C4-2B (cell line): ENCODE measurements at regions not wholly inside any gene's neighbourhood (a gene's known extent, or its start where the extent isn't known, plus 50 kb on each side); places are given as distances from the start of the nearest gene placed in this dataset.
"Not testable (repeated sequence)": the region's sequence is repeated elsewhere in the genome, so short reads cannot be mapped to it uniquely, and the experiment has no call there.

ENCODE experiments used
- H3K27ac ChIP-seq: fragments of 450-650 bp; 2 replicates; pipeline ENCODE4 v1.5.1; 2017
- CTCF ChIP-seq: fragments of 450-650 bp; conservative IDR thresholded peaks from 2 replicates; pipeline ENCODE4 v1.5.1; 2017; ENCODE audit warnings: mild to moderate bottlenecking
- ZFX ChIP-seq: fragments of 450-650 bp; IDR thresholded peaks from 2 replicates; pipeline ENCODE4 v1.6.1; 2017

- no peak for TF ChIP-seq ZFX
- TF ChIP-seq CTCF: no peak
- no peak overlapping the region for H3K27ac ChIP-seq
These were observed 476.0 kb downstream of the MFSD1 start for GRCh38 chr3:159277814-159278213.

- TF ChIP-seq ZFX: no peak
- TF ChIP-seq CTCF: no peak
These were observed 478.7 kb downstream of the MFSD1 start for GRCh38 chr3:159280386-159281191.

GRCh38 chr3:159293493-159293892 lies 491.6 kb downstream of the MFSD1 start:
- TF ChIP-seq ZFX (no peak), CTCF (no peak)
- H3K27ac ChIP-seq: no peak overlapping the region

More at GRCh38 chr3:159280386-159281191, 478.7 kb downstream of the MFSD1 start:
- H3K27ac ChIP-seq: no peak overlapping the region

- H3K27ac ChIP-seq: no peak overlapping the region
- no peak for TF ChIP-seq ZFX
- no peak for TF ChIP-seq CTCF
These were observed 500.1 kb downstream of the MFSD1 start for GRCh38 chr3:159301961-159302360.

GRCh38 chr3:159305017-159305416 lies 503.2 kb downstream of the MFSD1 start:
- TF ChIP-seq ZFX (no peak), CTCF (no peak)
- no peak overlapping the region for H3K27ac ChIP-seq

- H3K27ac ChIP-seq: not testable (repeated sequence)
These were observed 514.9 kb downstream of the MFSD1 start for GRCh38 chr3:159316706-159317105.

- TF ChIP-seq CTCF: no peak
- TF ChIP-seq ZFX: no peak
- no peak overlapping the region for H3K27ac ChIP-seq
These were observed 517.3 kb downstream of the MFSD1 start for GRCh38 chr3:159319156-159319555.

GRCh38 chr3:159322322-159322939 lies 520.6 kb downstream of the MFSD1 start:
- H3K27ac ChIP-seq: no peak overlapping the region
- no peak for TF ChIP-seq ZFX
- peak; percentile 97 for TF ChIP-seq CTCF
